ENCODE measurements at regions not wholly inside any gene's neighbourhood (a gene's known extent, or its start where the extent isn't known, plus 50 kb on each side); places are given as distances from the start of the nearest gene placed in this dataset.

- H3K4me3 ChIP-seq (ENCODE audit: low read depth, low read length), result no peak overlapping the region
- TF ChIP-seq, protein P1, sequence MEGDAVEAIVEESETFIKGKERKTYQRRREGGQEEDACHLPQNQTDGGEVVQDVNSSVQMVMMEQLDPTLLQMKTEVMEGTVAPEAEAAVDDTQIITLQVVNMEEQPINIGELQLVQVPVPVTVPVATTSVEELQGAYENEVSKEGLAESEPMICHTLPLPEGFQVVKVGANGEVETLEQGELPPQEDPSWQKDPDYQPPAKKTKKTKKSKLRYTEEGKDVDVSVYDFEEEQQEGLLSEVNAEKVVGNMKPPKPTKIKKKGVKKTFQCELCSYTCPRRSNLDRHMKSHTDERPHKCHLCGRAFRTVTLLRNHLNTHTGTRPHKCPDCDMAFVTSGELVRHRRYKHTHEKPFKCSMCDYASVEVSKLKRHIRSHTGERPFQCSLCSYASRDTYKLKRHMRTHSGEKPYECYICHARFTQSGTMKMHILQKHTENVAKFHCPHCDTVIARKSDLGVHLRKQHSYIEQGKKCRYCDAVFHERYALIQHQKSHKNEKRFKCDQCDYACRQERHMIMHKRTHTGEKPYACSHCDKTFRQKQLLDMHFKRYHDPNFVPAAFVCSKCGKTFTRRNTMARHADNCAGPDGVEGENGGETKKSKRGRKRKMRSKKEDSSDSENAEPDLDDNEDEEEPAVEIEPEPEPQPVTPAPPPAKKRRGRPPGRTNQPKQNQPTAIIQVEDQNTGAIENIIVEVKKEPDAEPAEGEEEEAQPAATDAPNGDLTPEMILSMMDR (IDR thresholded peaks at IDR 0.05; ENCODE audit: borderline replicate concordance, insufficient read depth, low read depth, low read length), result no peak
These were observed 1062.2 kb upstream of the EPHA6 start for GRCh38 chr3:95752199-95752598.

DNA sequence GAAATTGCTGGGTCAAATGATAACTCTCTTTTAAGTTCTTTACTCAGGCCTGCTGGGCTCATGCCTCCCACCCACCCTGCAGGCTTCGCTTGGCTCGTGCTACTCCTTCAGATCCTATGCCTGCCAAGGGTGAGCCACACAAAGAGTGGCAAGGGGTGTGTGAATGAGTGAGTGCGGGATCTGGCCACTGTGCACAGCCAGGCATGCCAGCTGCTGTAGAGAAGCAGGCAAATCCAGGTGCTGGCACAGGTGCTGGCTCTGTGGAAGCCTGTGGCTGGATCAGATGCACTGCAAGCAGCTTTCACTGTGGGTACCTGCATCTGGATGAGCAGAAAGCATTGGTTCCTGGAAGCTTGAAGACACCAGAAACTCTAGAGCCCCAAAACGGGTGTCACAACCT lies 1055.7 kb upstream of the EPHA6 start:
- no peak overlapping the region for H3K4me3 ChIP-seq (ENCODE audit: low read depth, low read length)
- TF ChIP-seq, protein P1 (IDR thresholded peaks at IDR 0.05; ENCODE audit: borderline replicate concordance, insufficient read depth, low read depth, low read length), result no peak

GRCh38 chr3:95759614-95760301 lies 1054.6 kb upstream of the EPHA6 start:
- TF ChIP-seq, protein P1 (IDR thresholded peaks at IDR 0.05; ENCODE audit: borderline replicate concordance, insufficient read depth, low read depth, low read length), result no peak
- H3K4me3 ChIP-seq (ENCODE audit: low read depth, low read length), result no peak overlapping the region

DNA sequence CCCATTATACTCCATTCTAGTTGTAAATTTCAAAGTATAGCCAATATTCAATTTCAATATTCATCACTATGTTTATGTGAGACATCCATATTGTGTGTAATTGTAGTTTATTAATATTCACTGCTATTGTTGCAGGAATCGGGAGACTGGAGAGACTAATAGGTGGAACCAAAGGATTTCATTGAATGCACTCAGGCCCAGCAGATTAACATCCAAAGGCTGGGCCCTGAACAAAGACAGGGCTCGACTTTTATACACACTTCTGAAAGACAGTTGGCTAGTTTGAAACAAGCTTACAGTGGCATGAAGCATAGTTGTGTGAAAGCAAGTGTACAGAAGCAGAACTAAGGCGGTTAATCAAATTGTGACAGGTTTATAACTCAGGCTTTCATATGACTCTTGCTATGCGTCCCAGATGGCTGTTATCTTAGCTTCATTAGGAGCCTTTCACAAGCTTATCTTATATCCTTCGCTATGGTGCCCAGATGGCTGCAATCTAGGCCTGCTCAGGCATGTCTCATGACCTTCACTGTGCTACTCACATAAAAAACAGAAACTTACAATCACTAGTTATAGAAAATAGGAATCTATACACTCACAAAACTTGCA lies 1038.8 kb upstream of the EPHA6 start:
- TF ChIP-seq, protein P1 (IDR thresholded peaks at IDR 0.05; ENCODE audit: borderline replicate concordance, insufficient read depth, low read depth, low read length), result no peak
- H3K4me3 ChIP-seq (ENCODE audit: low read depth, low read length), result no peak overlapping the region

DNA sequence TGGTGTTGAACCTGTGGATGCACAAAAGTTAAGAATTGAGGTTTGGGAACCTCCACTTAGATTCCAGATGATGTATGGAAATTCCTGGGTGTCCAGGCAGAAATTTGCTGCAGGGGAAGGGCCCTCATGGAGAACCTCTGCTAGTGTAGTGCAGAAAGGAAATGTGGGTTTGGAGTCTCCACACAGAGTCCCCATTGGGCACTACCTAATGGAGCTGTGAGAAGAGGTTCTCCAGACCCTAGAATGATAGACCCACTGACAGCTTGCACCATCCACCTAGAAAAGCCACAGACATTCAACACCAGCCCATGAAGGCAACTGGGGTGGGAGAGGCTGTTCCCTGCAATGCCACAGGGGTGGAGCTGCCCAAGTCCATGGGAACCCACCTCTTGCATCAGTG lies 1032.8 kb upstream of the EPHA6 start:
- no peak overlapping the region for H3K4me3 ChIP-seq (ENCODE audit: low read depth, low read length)
- TF ChIP-seq, protein P1 (IDR thresholded peaks at IDR 0.05; ENCODE audit: borderline replicate concordance, insufficient read depth, low read depth, low read length), result no peak

DNA sequence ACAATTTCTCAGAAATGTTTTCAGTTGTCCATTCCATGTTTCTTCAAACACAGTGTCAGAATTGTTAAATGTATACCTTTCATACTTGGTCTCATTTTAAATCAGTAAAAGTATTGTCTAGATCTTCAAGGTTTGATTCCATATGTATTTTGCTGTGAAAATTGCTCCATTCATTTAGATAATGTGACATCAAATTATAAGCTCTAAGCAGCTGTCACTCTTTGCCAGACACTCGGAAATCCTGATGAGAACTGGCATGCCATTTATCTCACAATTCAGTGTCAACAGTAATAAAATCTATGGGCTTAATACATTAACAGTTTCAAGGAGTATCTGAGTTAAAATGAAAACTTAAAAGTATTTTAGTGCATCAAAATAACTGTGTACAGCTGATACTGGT lies 1025.3 kb upstream of the EPHA6 start:
- TF ChIP-seq, protein P1 (IDR thresholded peaks at IDR 0.05; ENCODE audit: borderline replicate concordance, insufficient read depth, low read depth, low read length), result no peak
- no peak overlapping the region for H3K4me3 ChIP-seq (ENCODE audit: low read depth, low read length)

GRCh38 chr3:95797081-95797480 lies 1017.3 kb upstream of the EPHA6 start:
- H3K4me3 ChIP-seq (ENCODE audit: low read depth, low read length), result no peak overlapping the region
- TF ChIP-seq, protein P1 (IDR thresholded peaks at IDR 0.05; ENCODE audit: borderline replicate concordance, insufficient read depth, low read depth, low read length), result no peak

Measured in GM12875 (cell line).